GM12892 (cell line): ENCODE measurements at regions not wholly inside any gene's neighbourhood (a gene's known extent, or its start where the extent isn't known, plus 50 kb on each side); places are given as distances from the start of the nearest gene placed in this dataset.

Experiments
- POLR2A ChIP-seq: IDR thresholded peaks from 2 replicates; pipeline ENCODE4 v1.6.1; 2011; ENCODE audit warnings: low read depth, low read length, control low read depth
- POLR2AphosphoS5 ChIP-seq: IDR thresholded peaks from 2 replicates; pipeline ENCODE4 v1.6.1; 2011; ENCODE audit warnings: low read depth, low read length, control low read depth
- TAF1 ChIP-seq: IDR thresholded peaks from 2 replicates; pipeline ENCODE4 v1.6.1; 2011; ENCODE audit warnings: low read depth, mild to moderate bottlenecking, control low read depth, low read length, borderline replicate concordance

- no peak for TF ChIP-seq POLR2A
- TF ChIP-seq POLR2AphosphoS5: no peak
- no peak for TF ChIP-seq TAF1
Measured at GRCh38 chr17:73834684-73835343, 190.6 kb upstream of the SDK2 start.
